ENCODE measurements at regions not wholly inside any gene's neighbourhood (a gene's known extent, or its start where the extent isn't known, plus 50 kb on each side); places are given as distances from the start of the nearest gene placed in this dataset.

DNA sequence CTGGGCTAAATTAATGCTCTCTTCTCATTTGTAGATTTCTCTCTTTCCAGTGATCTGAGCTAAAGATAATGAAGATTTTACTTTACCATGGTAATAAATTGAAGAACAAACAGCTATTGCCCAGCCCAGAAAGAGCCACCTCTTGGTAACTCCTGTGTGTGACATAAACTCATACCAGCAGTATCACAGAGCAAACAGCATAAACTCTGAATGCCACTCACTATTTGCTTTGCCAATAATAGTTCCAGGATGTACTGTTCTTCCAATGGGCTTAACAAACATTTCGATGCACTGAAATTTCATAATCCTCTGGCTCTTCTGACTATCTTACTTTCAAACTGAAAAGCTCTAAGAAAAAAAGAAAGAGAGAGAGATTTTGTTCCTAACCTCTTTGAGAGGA lies 69.8 kb upstream of the RASEF start:
- Mint-ChIP-seq H3K27me3 (ENCODE audit: insufficient read depth, unreplicated experiment) (no peaks in the 10 kb centered on the region), H3K4me1 (ENCODE audit: low read depth, unreplicated experiment) (no peaks in the 10 kb centered on the region), H3K36me3 (ENCODE audit: insufficient read depth, unreplicated experiment) (no peaks in the 10 kb centered on the region), H3K27ac (ENCODE audit: unreplicated experiment) (no peak overlapping the region), H3K9me3 (ENCODE audit: unreplicated experiment) (no peaks in the 10 kb centered on the region), H3K4me3 (ENCODE audit: unreplicated experiment) (no peak overlapping the region)
- DNase-seq: no peak
- TF ChIP-seq, protein P1, sequence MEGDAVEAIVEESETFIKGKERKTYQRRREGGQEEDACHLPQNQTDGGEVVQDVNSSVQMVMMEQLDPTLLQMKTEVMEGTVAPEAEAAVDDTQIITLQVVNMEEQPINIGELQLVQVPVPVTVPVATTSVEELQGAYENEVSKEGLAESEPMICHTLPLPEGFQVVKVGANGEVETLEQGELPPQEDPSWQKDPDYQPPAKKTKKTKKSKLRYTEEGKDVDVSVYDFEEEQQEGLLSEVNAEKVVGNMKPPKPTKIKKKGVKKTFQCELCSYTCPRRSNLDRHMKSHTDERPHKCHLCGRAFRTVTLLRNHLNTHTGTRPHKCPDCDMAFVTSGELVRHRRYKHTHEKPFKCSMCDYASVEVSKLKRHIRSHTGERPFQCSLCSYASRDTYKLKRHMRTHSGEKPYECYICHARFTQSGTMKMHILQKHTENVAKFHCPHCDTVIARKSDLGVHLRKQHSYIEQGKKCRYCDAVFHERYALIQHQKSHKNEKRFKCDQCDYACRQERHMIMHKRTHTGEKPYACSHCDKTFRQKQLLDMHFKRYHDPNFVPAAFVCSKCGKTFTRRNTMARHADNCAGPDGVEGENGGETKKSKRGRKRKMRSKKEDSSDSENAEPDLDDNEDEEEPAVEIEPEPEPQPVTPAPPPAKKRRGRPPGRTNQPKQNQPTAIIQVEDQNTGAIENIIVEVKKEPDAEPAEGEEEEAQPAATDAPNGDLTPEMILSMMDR (IDR thresholded peaks at IDR 0.05; ENCODE audit: insufficient read depth in 1 of 2, low read depth in 1 of 2, low read length in 1 of 2, severe bottlenecking in 1 of 2, unreplicated experiment in 1 of 2): no peak
- Histone ChIP-seq H3K4me3 (ENCODE audit: low read depth, low read length) (no peak overlapping the region), H3K9me3 (no peaks in the 10 kb centered on the region), H3K4me1 (no peaks in the 10 kb centered on the region), H3K36me3 (ENCODE audit: control insufficient read depth, insufficient read depth, low read length) (no peaks in the 10 kb centered on the region), H3K27me3 (replicated peaks; ENCODE audit: control insufficient read depth, insufficient read depth, low read length) (no peaks in the 10 kb centered on the region)
- intact Hi-C loops (cut with micrococcal nuclease; ENCODE audit: unreplicated experiment): no loop called here
- ChIA-PET POLR2A (no interaction called here), CTCF (no interaction called here)
- BruUV-seq (replicated peaks): no TSS peak

DNA sequence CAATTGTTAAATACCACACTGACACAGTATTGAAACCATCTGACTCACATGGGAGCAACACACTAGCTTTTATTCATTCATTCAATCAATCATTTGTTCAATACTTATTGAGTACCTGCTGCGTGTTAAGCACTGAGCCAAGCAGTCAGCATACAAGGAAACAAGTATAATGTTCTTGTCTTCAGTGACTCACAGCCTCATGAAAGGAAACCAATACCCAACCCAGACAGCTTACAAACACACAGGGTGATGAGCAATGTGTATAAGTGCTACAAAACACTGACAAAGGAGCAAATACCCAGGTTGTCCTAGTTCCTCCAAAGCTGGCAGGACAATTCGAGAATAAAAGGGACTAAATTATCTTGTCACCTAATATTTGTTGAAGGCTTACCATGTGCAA lies 67.6 kb upstream of the RASEF start:
- no peak overlapping the region for H3K27ac Mint-ChIP-seq (ENCODE audit: unreplicated experiment)
- H3K27me3 Mint-ChIP-seq (ENCODE audit: insufficient read depth, unreplicated experiment): no peaks in the 10 kb centered on the region
- Histone ChIP-seq H3K4me1 (no peaks in the 10 kb centered on the region), H3K36me3 (ENCODE audit: control insufficient read depth, insufficient read depth, low read length) (no peaks in the 10 kb centered on the region), H3K9me3 (no peaks in the 10 kb centered on the region), H3K4me3 (ENCODE audit: low read depth, low read length) (no peak overlapping the region), H3K27me3 (replicated peaks; ENCODE audit: control insufficient read depth, insufficient read depth, low read length) (no peaks in the 10 kb centered on the region)
- no peaks in the 10 kb centered on the region for H3K9me3 Mint-ChIP-seq (ENCODE audit: unreplicated experiment)
- no peaks in the 10 kb centered on the region for H3K4me1 Mint-ChIP-seq (ENCODE audit: low read depth, unreplicated experiment)
- ChIA-PET CTCF (no interaction called here), POLR2A (no interaction called here)
- H3K36me3 Mint-ChIP-seq (ENCODE audit: insufficient read depth, unreplicated experiment): no peaks in the 10 kb centered on the region
- BruUV-seq (replicated peaks): no TSS peak
- no peak overlapping the region for H3K4me3 Mint-ChIP-seq (ENCODE audit: unreplicated experiment)
- intact Hi-C loops (cut with micrococcal nuclease; ENCODE audit: unreplicated experiment): no loop called here
- TF ChIP-seq, protein P1 (IDR thresholded peaks at IDR 0.05; ENCODE audit: insufficient read depth in 1 of 2, low read depth in 1 of 2, low read length in 1 of 2, severe bottlenecking in 1 of 2, unreplicated experiment in 1 of 2): no peak
- DNase-seq: no peak

DNA sequence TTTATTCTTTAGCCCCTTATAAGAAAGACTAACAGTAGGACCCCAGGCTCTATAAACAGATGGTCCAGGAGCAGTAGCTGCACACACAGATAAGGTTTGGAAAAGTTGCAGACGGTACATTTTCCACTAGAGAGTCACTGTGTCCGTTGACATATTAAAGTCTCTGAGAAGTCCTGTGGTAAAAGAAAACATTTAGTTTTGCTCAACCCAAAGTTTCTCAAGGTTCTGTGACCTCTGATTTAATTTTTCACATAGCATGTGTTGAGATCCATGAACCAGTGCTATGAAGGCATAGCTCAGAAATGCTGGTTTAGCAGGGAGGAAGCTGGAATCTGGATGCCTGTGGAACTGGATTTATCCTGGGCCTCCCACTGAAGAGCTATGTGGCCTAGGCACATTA lies 62.7 kb upstream of the RASEF start:
- no peaks in the 10 kb centered on the region for H3K36me3 Mint-ChIP-seq (ENCODE audit: insufficient read depth, unreplicated experiment)
- intact Hi-C loops (cut with micrococcal nuclease; ENCODE audit: unreplicated experiment): no loop called here
- no peaks in the 10 kb centered on the region for H3K27me3 ChIP-seq (replicated peaks; ENCODE audit: control insufficient read depth, insufficient read depth, low read length)
- no peak for DNase-seq
- no TSS peak for BruUV-seq (replicated peaks)
- POLR2A ChIA-PET: no interaction called here
- no peaks in the 10 kb centered on the region for H3K4me1 ChIP-seq
- H3K27ac Mint-ChIP-seq (ENCODE audit: unreplicated experiment): no peak overlapping the region
- H3K4me3 ChIP-seq (ENCODE audit: low read depth, low read length): no peak overlapping the region
- CTCF ChIA-PET: no interaction called here
- H3K4me1 Mint-ChIP-seq (ENCODE audit: low read depth, unreplicated experiment): no peaks in the 10 kb centered on the region
- TF ChIP-seq, protein P1 (IDR thresholded peaks at IDR 0.05; ENCODE audit: insufficient read depth in 1 of 2, low read depth in 1 of 2, low read length in 1 of 2, severe bottlenecking in 1 of 2, unreplicated experiment in 1 of 2): no peak
- H3K9me3 Mint-ChIP-seq (ENCODE audit: unreplicated experiment): no peaks in the 10 kb centered on the region
- H3K4me3 Mint-ChIP-seq (ENCODE audit: unreplicated experiment): no peak overlapping the region
- no peaks in the 10 kb centered on the region for H3K9me3 ChIP-seq
- H3K27me3 Mint-ChIP-seq (ENCODE audit: insufficient read depth, unreplicated experiment): no peaks in the 10 kb centered on the region
- H3K36me3 ChIP-seq (ENCODE audit: control insufficient read depth, insufficient read depth, low read length): no peaks in the 10 kb centered on the region
